GM12873 (cell line): ENCODE measurements at regions not wholly inside any gene's neighbourhood (a gene's known extent, or its start where the extent isn't known, plus 50 kb on each side); places are given as distances from the start of the nearest gene placed in this dataset.

Experiments used
- CTCF ChIP-seq: IDR thresholded peaks from 2 replicates; pipeline ENCODE4 v1.5.1; 2012; ENCODE audit warnings: low read depth, mild to moderate bottlenecking, moderate library complexity, low read length, control low read depth; ENCODE audit not compliant: insufficient read depth; ENCODE audit errors: missing control alignments

GRCh38 chr7:21338728-21339164, 89.1 kb upstream of the SP4 start:
- TF ChIP-seq CTCF = no peak

GRCh38 chr7:21345361-21345760, 82.5 kb upstream of the SP4 start:
- no peak for TF ChIP-seq CTCF

- TF ChIP-seq CTCF = no peak
These were observed 81.6 kb upstream of the SP4 start for GRCh38 chr7:21346297-21346696.

GRCh38 chr7:21352540-21353387, 75.1 kb upstream of the SP4 start:
- TF ChIP-seq CTCF = no peak

GRCh38 chr7:21353388-21353780, 74.5 kb upstream of the SP4 start:
- TF ChIP-seq CTCF = no peak

GRCh38 chr7:21354284-21354683, 73.6 kb upstream of the SP4 start:
- no peak for TF ChIP-seq CTCF

GRCh38 chr7:21355406-21355874, 72.4 kb upstream of the SP4 start:
- TF ChIP-seq CTCF = no peak
